BJ (cell line): ENCODE measurements at regions not wholly inside any gene's neighbourhood (a gene's known extent, or its start where the extent isn't known, plus 50 kb on each side); places are given as distances from the start of the nearest gene placed in this dataset.

Experiments
- CTCF ChIA-PET: fragments of 350-600 bp; formaldehyde crosslinking; extraction: SDS; loops from one replicate; lab custom pipeline; 2021; ENCODE audit warnings: antibody characterized with exemption, inconsistent platforms; lab: Yijun Ruan, JAX
- POLR2A ChIA-PET: fragments of 300-600 bp; sonication (Branson Sonifier 250); formaldehyde crosslinking; extraction: SDS; loops from one replicate; lab custom pipeline; 2021; ENCODE audit warnings: antibody characterized with exemption; lab: Charles Lee
- DNase-seq: peaks from one replicate; pipeline ENCODE4 v3.0.0-alpha.2; 2011; ENCODE audit warnings: low read depth
- H3K27me3 ChIP-seq: 2 replicates; pipeline ENCODE4 v1.6.0; 2011; ENCODE audit warnings: low read length; ENCODE audit not compliant: control insufficient read depth, insufficient read depth
- H3K36me3 ChIP-seq: 2 replicates; pipeline ENCODE4 v1.5.1; 2011; ENCODE audit warnings: low read length; ENCODE audit not compliant: control insufficient read depth, insufficient read depth
- H3K4me3 ChIP-seq: 2 replicates; pipeline ENCODE4 v1.5.1; 2011; ENCODE audit warnings: low read depth, mild to moderate bottlenecking, control low read depth, low read length
- CTCF ChIP-seq: IDR thresholded peaks from 2 replicates; pipeline ENCODE4 v1.5.1; 2011; ENCODE audit warnings: low read depth, mild to moderate bottlenecking, control low read depth, inconsistent platforms, low read length, moderate library complexity; ENCODE audit not compliant: insufficient read depth

GRCh38 chr15:69972436-69972835, 125.3 kb downstream of the TLE3 start:
- no peak for TF ChIP-seq CTCF
- CTCF ChIA-PET: no interaction called here
- POLR2A ChIA-PET: no interaction called here
- no peak for DNase-seq
- Histone ChIP-seq H3K27me3 (no peaks in the 10 kb centered on the region; the same call in 1 of the 2 replicates), H3K4me3 (no peak overlapping the region), H3K36me3 (no peaks in the 10 kb centered on the region)

- no peak overlapping the region for H3K4me3 ChIP-seq
- TF ChIP-seq CTCF: no peak
- no peak for DNase-seq
- H3K27me3 ChIP-seq: no peaks in the 10 kb centered on the region; the same call in 1 of the 2 replicates
- ChIA-PET CTCF (interaction anchor here (0.7 kb wide), 1 partner anchor 14 kb away, joined by 3 read pairs; no protein-coding TSS in a partner anchor), POLR2A (no interaction called here)
- no peaks in the 10 kb centered on the region for H3K36me3 ChIP-seq
These were observed 124.5 kb downstream of the TLE3 start for GRCh38 chr15:69973102-69973714.

GRCh38 chr15:69973880-69974279, 123.8 kb downstream of the TLE3 start:
- POLR2A ChIA-PET: no interaction called here
- no peak overlapping the region for H3K4me3 ChIP-seq
- no peak for DNase-seq
- no peaks in the 10 kb centered on the region for H3K27me3 ChIP-seq
- CTCF ChIA-PET: interaction anchor here (0.7 kb wide), 1 partner anchor 15 kb away, joined by 3 read pairs; no protein-coding TSS in a partner anchor
- H3K36me3 ChIP-seq: no peaks in the 10 kb centered on the region
- TF ChIP-seq CTCF: no peak

- POLR2A ChIA-PET: no interaction called here
- no peaks in the 10 kb centered on the region for H3K27me3 ChIP-seq
- no peak for TF ChIP-seq CTCF
- H3K36me3 ChIP-seq: no peaks in the 10 kb centered on the region
- DNase-seq: no peak
- H3K4me3 ChIP-seq: no peak overlapping the region
- CTCF ChIA-PET: no interaction called here
These were observed 123.4 kb downstream of the TLE3 start for GRCh38 chr15:69974321-69974720.

GRCh38 chr15:69976366-69976994, 121.2 kb downstream of the TLE3 start:
- Histone ChIP-seq H3K36me3 (no peaks in the 10 kb centered on the region), H3K27me3 (no peaks in the 10 kb centered on the region), H3K4me3 (no peak overlapping the region)
- no peak for DNase-seq
- TF ChIP-seq CTCF: no peak
- ChIA-PET CTCF (interaction anchor here (0.5 to 1.6 kb wide), 3 partner anchors 9 to 11 kb away, joined by 3 to 4 read pairs (median 3); no protein-coding TSS in a partner anchor), POLR2A (no interaction called here)
